Nephron (organoid): ENCODE measurements at regions not wholly inside any gene's neighbourhood (a gene's known extent, or its start where the extent isn't known, plus 50 kb on each side); places are given as distances from the start of the nearest gene placed in this dataset.

ENCODE experiments used
- H3K27ac Mint-ChIP-seq, 3 experiments: 2 replicates each; pipeline ENCODE4 v1.8.0; 2020; ENCODE audit warnings: mixed read lengths in 3 of 3, mild to moderate bottlenecking in 2 of 3, moderate library complexity in 1 of 3
- H3K27me3 Mint-ChIP-seq: 2 replicates; pipeline ENCODE4 v1.8.0; 2021; ENCODE audit warnings: low read depth, mild to moderate bottlenecking, moderate library complexity, mixed read lengths
- H3K36me3 Mint-ChIP-seq: 2 replicates; pipeline ENCODE4 v1.8.0; 2020; ENCODE audit warnings: low read depth, mixed read lengths
- H3K4me1 Mint-ChIP-seq: 2 replicates; pipeline ENCODE4 v1.8.0; 2020; ENCODE audit warnings: mixed read lengths
- H3K4me3 Mint-ChIP-seq, 3 experiments: 2 replicates each; pipeline ENCODE4 v1.8.0; 2020; ENCODE audit warnings: mild to moderate bottlenecking in 3 of 3, mixed read lengths in 3 of 3, moderate library complexity in 2 of 3
- H3K9me3 Mint-ChIP-seq: 2 replicates; pipeline ENCODE4 v1.8.0; 2020; ENCODE audit warnings: mixed read lengths
- TF ChIP-seq, protein P1 (sequence below), 3 experiments: fragments of 200-600 bp; sonication (generic); IDR thresholded peaks; one replicate each; pipeline ENCODE4 v1.5.0; 2021; ENCODE audit warnings: antibody characterized with exemption in 3 of 3; ENCODE audit not compliant: unreplicated experiment in 3 of 3

DNA sequence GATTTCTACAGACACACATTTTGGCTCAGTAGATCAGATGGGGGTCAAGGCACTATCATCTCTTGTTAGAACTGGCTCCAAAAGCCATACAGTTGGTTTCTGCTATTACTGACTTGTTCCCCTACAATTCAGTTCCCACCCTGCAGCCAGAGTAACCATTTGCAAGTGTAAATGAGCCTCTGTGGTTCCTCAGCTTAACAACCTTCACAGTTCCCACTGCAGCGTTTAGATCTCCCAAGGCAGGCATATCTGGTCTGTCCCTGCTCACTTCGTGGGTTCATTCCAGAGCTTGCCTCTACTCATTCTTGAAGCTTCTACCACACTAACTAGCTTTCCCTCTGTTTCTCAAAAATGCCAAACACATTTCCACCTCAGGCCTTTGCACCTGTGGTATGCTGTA lies 186.1 kb downstream of the CBLN1 start:
- Mint-ChIP-seq H3K4me3 (no peak overlapping the region), H3K9me3 (no peaks in the 10 kb centered on the region), H3K27ac (no peak overlapping the region), H3K36me3 (no peaks in the 10 kb centered on the region), H3K27me3 (peaks cover 39% of the 10 kb centered on the region), H3K4me1 (peaks cover 4% of the 10 kb centered on the region)
- TF ChIP-seq, protein P1, sequence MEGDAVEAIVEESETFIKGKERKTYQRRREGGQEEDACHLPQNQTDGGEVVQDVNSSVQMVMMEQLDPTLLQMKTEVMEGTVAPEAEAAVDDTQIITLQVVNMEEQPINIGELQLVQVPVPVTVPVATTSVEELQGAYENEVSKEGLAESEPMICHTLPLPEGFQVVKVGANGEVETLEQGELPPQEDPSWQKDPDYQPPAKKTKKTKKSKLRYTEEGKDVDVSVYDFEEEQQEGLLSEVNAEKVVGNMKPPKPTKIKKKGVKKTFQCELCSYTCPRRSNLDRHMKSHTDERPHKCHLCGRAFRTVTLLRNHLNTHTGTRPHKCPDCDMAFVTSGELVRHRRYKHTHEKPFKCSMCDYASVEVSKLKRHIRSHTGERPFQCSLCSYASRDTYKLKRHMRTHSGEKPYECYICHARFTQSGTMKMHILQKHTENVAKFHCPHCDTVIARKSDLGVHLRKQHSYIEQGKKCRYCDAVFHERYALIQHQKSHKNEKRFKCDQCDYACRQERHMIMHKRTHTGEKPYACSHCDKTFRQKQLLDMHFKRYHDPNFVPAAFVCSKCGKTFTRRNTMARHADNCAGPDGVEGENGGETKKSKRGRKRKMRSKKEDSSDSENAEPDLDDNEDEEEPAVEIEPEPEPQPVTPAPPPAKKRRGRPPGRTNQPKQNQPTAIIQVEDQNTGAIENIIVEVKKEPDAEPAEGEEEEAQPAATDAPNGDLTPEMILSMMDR (IDR thresholded peaks at IDR 0.05; ENCODE audit: unreplicated experiment in 3 of 3), result no peak

DNA sequence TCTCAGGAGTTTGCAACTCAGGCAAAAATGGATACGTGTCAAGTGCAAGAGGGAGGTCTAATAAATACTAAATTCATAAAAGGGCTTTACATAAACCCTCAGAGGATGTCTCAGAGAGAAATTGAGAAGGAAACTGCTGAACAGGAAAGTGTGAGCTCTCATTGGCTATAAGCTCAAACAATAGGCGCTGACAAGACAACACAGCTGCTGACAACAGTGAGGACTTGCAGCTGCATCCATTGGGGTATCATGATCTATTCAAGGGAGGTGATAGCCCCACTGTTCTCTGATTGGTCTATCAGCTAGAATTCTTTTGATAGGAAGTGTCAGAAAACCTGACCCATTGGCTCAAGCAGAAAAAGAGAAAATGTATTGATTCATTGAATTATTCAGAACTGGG lies 187.2 kb downstream of the CBLN1 start:
- Mint-ChIP-seq H3K27ac (no peak overlapping the region), H3K4me3 (no peak overlapping the region)

DNA sequence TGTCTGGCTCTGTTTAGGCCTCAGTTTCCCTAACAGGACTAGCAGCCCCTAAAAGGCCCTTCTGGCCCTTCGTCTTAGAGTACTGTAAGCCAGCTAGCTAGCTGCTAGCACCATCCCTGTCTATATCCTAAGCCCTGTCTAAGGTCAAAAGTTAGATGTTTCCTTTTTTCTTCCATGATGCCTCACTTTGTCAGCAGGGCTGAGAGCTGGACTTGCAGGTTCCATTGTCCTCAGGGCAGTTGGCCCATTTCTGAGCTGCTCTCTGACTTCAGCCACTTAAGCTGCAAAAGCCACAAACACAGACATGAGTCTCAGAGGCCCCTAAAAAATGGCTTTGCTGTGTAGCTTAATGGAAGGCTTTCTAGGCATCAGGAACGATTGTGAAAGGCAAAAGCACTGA lies 187.7 kb downstream of the CBLN1 start:
- Mint-ChIP-seq H3K4me3 (no peak overlapping the region), H3K9me3 (no peaks in the 10 kb centered on the region), H3K4me1 (peaks cover 4% of the 10 kb centered on the region), H3K36me3 (no peaks in the 10 kb centered on the region), H3K27me3 (peaks cover 39% of the 10 kb centered on the region), H3K27ac (no peak overlapping the region)
- TF ChIP-seq, protein P1 (IDR thresholded peaks at IDR 0.05; ENCODE audit: unreplicated experiment in 3 of 3), result no peak

More for the DNA sequence above, 187.2 kb downstream of the CBLN1 start:
- H3K36me3 Mint-ChIP-seq, result no peaks in the 10 kb centered on the region
- peaks cover 4% of the 10 kb centered on the region for H3K4me1 Mint-ChIP-seq
- peaks cover 39% of the 10 kb centered on the region for H3K27me3 Mint-ChIP-seq
- TF ChIP-seq, protein P1 (IDR thresholded peaks at IDR 0.05; ENCODE audit: unreplicated experiment in 3 of 3), result no peak
- no peaks in the 10 kb centered on the region for H3K9me3 Mint-ChIP-seq

DNA sequence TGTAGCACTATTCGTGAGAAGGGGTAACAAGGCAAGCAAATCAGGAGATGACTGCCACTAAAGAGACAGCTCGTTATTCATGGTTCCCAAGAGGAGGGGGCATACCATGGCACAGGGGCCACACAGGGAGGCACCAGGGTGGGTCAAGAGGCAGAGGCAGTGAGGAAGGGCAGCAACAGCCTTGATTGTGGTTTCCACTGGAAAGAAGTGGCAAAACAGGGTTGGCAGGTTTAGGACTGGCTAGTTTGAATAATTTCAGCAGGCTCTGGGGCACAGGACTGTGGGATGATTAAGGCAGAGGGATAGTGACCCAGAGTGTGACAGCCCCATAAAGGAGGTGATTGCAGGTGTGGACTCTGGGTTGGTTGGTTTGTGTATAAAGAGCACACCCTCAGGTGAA lies 188.9 kb downstream of the CBLN1 start:
- Mint-ChIP-seq H3K27me3 (peaks cover 39% of the 10 kb centered on the region), H3K9me3 (no peaks in the 10 kb centered on the region), H3K27ac (no peak overlapping the region), H3K36me3 (no peaks in the 10 kb centered on the region), H3K4me1 (peaks cover 4% of the 10 kb centered on the region), H3K4me3 (no peak overlapping the region)
- TF ChIP-seq, protein P1 (IDR thresholded peaks at IDR 0.05; ENCODE audit: unreplicated experiment in 3 of 3), result no peak

DNA sequence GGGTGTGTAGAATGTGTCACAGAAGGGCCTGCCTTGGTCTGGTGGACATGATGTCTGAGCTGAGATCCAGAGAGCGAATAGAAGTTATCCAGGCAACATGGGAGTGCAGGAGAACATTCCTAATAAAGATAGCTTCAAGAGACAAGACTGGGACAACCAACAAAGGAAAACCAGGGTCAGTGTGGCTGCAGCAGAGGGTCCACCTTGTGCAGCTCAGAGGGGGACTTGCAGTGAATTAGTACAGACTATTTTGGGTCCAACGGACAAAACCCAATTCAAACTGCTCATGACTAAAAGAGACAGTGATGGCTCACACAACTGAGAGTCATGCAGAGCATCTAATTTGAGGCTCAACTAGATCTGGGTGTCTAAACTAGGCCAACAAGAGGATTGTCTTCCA lies 192.1 kb downstream of the CBLN1 start:
- Mint-ChIP-seq H3K27me3 (peaks cover 22% of the 10 kb centered on the region), H3K4me3 (no peak overlapping the region), H3K4me1 (peaks cover 9% of the 10 kb centered on the region), H3K9me3 (peaks cover 5% of the 10 kb centered on the region), H3K36me3 (no peaks in the 10 kb centered on the region), H3K27ac (no peak overlapping the region)
- TF ChIP-seq, protein P1 (IDR thresholded peaks at IDR 0.05; ENCODE audit: unreplicated experiment in 3 of 3), result no peak

DNA sequence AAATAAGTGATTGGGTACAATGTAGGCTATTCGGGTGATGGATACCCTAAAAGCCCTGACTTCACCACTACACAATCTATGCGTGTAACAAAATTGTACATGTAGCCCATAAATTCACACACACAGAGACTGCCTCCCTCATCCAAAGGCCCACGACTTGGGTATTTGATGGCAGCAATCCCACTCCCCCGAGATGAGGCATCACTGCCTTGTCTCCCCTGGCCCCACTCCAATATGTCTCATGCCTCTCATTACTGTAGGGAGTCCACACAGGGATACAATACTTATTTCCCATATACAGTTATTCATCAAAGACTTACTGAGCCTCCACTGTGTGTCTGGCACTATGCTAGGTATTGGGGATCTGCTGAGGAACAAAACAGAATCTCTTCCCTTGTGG lies 192.6 kb downstream of the CBLN1 start:
- no peaks in the 10 kb centered on the region for H3K36me3 Mint-ChIP-seq
- H3K4me3 Mint-ChIP-seq, result no peak overlapping the region
- peaks cover 5% of the 10 kb centered on the region for H3K9me3 Mint-ChIP-seq
- H3K4me1 Mint-ChIP-seq, result peaks cover 9% of the 10 kb centered on the region
- no peak overlapping the region for H3K27ac Mint-ChIP-seq
- H3K27me3 Mint-ChIP-seq, result peaks cover 21% of the 10 kb centered on the region
- TF ChIP-seq, protein P1 (IDR thresholded peaks at IDR 0.05; ENCODE audit: unreplicated experiment in 3 of 3), result no peak
